ENCODE measurements at regions not wholly inside any gene's neighbourhood (a gene's known extent, or its start where the extent isn't known, plus 50 kb on each side); places are given as distances from the start of the nearest gene placed in this dataset.

GRCh38 chr4:151610229-151610628 lies 150.6 kb downstream of the GATB start:
- peaks cover 0 to 12% (median 9%) of the 10 kb centered on the region in 3 donors for H3K27me3 Mint-ChIP-seq (ENCODE audit: low read depth in 3 of 3)
- Histone ChIP-seq H2AFZ (ENCODE audit: insufficient read depth, low read depth, low read length, poor library complexity, severe bottlenecking) (no peak overlapping the region), H3K27me3 (ENCODE audit: control insufficient read depth in 2 of 2, insufficient read depth in 2 of 2, low read length in 2 of 2) (no peaks in the 10 kb centered on the region), H4K20me1 (ENCODE audit: insufficient read depth, low read length) (no peaks in the 10 kb centered on the region), H3K4me3 (replicated peaks in 1 of 3; ENCODE audit: low read depth in 2 of 3, low read length in 3 of 3) (no peak overlapping the region), H3K4me2 (replicated peaks; ENCODE audit: extremely low read depth, low read length, poor library complexity, severe bottlenecking) (no peak overlapping the region), H3K9me3 (replicated peaks in 1 of 2; ENCODE audit: control insufficient read depth in 1 of 2, insufficient read depth in 1 of 2, low read length in 2 of 2) (no peaks in the 10 kb centered on the region), H3K79me2 (ENCODE audit: insufficient read depth, low read length) (no peaks in the 10 kb centered on the region), H3K9ac (ENCODE audit: insufficient read depth, low read length, poor library complexity, severe bottlenecking) (no peak overlapping the region), H3K36me3 (replicated peaks in 1 of 2; ENCODE audit: control insufficient read depth in 1 of 2, insufficient read depth in 2 of 2, low read length in 2 of 2) (no peaks in the 10 kb centered on the region), H3K4me1 (ENCODE audit: control insufficient read depth in 1 of 2, insufficient read depth in 2 of 2, low read length in 2 of 2) (no peaks in the 10 kb centered on the region), H3K27ac (ENCODE audit: low read depth in 1 of 2, low read length in 2 of 2) (no peak overlapping the region)
- H3K27ac Mint-ChIP-seq = no peak overlapping the region
- H3K36me3 Mint-ChIP-seq = no peaks in the 10 kb centered on the region
- intact Hi-C loops (cut with micrococcal nuclease) = no loop called here
- no peak overlapping the region for H3K4me3 Mint-ChIP-seq
- peaks cover 0 to 2% (median 0%) of the 10 kb centered on the region in 7 donors for H3K9me3 Mint-ChIP-seq
- TF ChIP-seq CTCF (IDR thresholded peaks at IDR 0.05) = no peak
- H3K4me1 Mint-ChIP-seq = no peaks in the 10 kb centered on the region
- no peak for DNase-seq

- Histone ChIP-seq H3K36me3 (replicated peaks in 1 of 2; ENCODE audit: control insufficient read depth in 1 of 2, insufficient read depth in 2 of 2, low read length in 2 of 2) (no peaks in the 10 kb centered on the region), H3K4me1 (ENCODE audit: control insufficient read depth in 1 of 2, insufficient read depth in 2 of 2, low read length in 2 of 2) (no peaks in the 10 kb centered on the region), H3K27me3 (ENCODE audit: control insufficient read depth in 2 of 2, insufficient read depth in 2 of 2, low read length in 2 of 2) (no peaks in the 10 kb centered on the region), H4K20me1 (ENCODE audit: insufficient read depth, low read length) (no peaks in the 10 kb centered on the region), H3K79me2 (ENCODE audit: insufficient read depth, low read length) (no peaks in the 10 kb centered on the region), H3K4me3 (replicated peaks in 1 of 3; ENCODE audit: low read depth in 2 of 3, low read length in 3 of 3) (no peak overlapping the region), H3K9me3 (replicated peaks in 1 of 2; ENCODE audit: control insufficient read depth in 1 of 2, insufficient read depth in 1 of 2, low read length in 2 of 2) (no peaks in the 10 kb centered on the region), H2AFZ (ENCODE audit: insufficient read depth, low read depth, low read length, poor library complexity, severe bottlenecking) (no peak overlapping the region), H3K27ac (ENCODE audit: low read depth in 1 of 2, low read length in 2 of 2) (no peak overlapping the region), H3K9ac (ENCODE audit: insufficient read depth, low read length, poor library complexity, severe bottlenecking) (no peak overlapping the region), H3K4me2 (replicated peaks; ENCODE audit: extremely low read depth, low read length, poor library complexity, severe bottlenecking) (no peak overlapping the region)
- H3K36me3 Mint-ChIP-seq = no peaks in the 10 kb centered on the region
- no peak overlapping the region for H3K27ac Mint-ChIP-seq
- no peak for DNase-seq
- no peaks in the 10 kb centered on the region for H3K4me1 Mint-ChIP-seq
- peaks cover 0 to 2% (median 0%) of the 10 kb centered on the region in 7 donors for H3K9me3 Mint-ChIP-seq
- TF ChIP-seq CTCF (IDR thresholded peaks at IDR 0.05) = no peak
- peaks cover 0 to 13% (median 12%) of the 10 kb centered on the region in 3 donors for H3K27me3 Mint-ChIP-seq (ENCODE audit: low read depth in 3 of 3)
- intact Hi-C loops (cut with micrococcal nuclease) = no loop called here
- H3K4me3 Mint-ChIP-seq = no peak overlapping the region
Measured at GRCh38 chr4:151611960-151612359, 148.8 kb downstream of the GATB start.

Data from CD14-positive monocyte (primary cell).